ENCODE measurements at regions not wholly inside any gene's neighbourhood (a gene's known extent, or its start where the extent isn't known, plus 50 kb on each side); places are given as distances from the start of the nearest gene placed in this dataset.

- Histone ChIP-seq H3K9me3 (ENCODE audit: control insufficient read depth, low read depth, low read length) (no peaks in the 10 kb centered on the region), H2BK15ac (ENCODE audit: low read depth, low read length) (no peak overlapping the region), H2BK5ac (ENCODE audit: insufficient read length, low read length) (no peak overlapping the region), H3K4ac (ENCODE audit: low read depth, low read length) (no peak overlapping the region), H4K5ac (ENCODE audit: insufficient read length, low read depth, low read length) (no peak overlapping the region), H3T11ph (ENCODE audit: low read length) (no peak overlapping the region), H3K4me2 (ENCODE audit: insufficient read depth, insufficient read length, low read length) (no peak overlapping the region), H3K14ac (ENCODE audit: insufficient read depth, low read length) (no peak overlapping the region), H4K91ac (ENCODE audit: insufficient read length, low read depth, low read length) (no peak overlapping the region), H3K79me1 (ENCODE audit: insufficient read depth, low read depth, low read length, poor library complexity, severe bottlenecking) (no peaks in the 10 kb centered on the region), H2BK12ac (ENCODE audit: insufficient read length, low read depth, low read length) (no peak overlapping the region), H4K8ac (replicated peaks; ENCODE audit: insufficient read length, low read depth, low read length) (no peak overlapping the region), H3K9ac (ENCODE audit: extremely low read depth, insufficient read length, low read length) (no peak overlapping the region), H2AK5ac (ENCODE audit: insufficient read length, low read length) (no peak overlapping the region), H3K56ac (ENCODE audit: insufficient read length, low read depth, low read length) (no peak overlapping the region), H3K4me1 (ENCODE audit: insufficient read depth, low read length) (no peaks in the 10 kb centered on the region; the same call in 1 of the 2 replicates), H3K27me3 (ENCODE audit: insufficient read depth, low read length) (no peaks in the 10 kb centered on the region), H3K18ac (ENCODE audit: insufficient read length, low read depth, low read length) (no peak overlapping the region), H2BK20ac (ENCODE audit: low read depth, low read length, poor library complexity, severe bottlenecking) (no peak overlapping the region), H3K79me2 (ENCODE audit: insufficient read depth, low read length) (no peaks in the 10 kb centered on the region), H4K20me1 (ENCODE audit: control insufficient read depth, insufficient read depth, insufficient read length) (no peaks in the 10 kb centered on the region), H3K27ac (ENCODE audit: insufficient read length, low read depth, low read length) (no peak overlapping the region), H2AFZ (ENCODE audit: low read length) (no peak overlapping the region), H2BK120ac (ENCODE audit: low read depth, low read length, poor library complexity, severe bottlenecking) (no peak overlapping the region), H3K23ac (ENCODE audit: insufficient read length, low read depth, low read length) (no peak overlapping the region), H3K23me2 (ENCODE audit: insufficient read length, low read depth, low read length, poor library complexity, severe bottlenecking) (no peaks in the 10 kb centered on the region)
- Mint-ChIP-seq H3K27me3 (ENCODE audit: low read depth) (no peaks in the 10 kb centered on the region), H3K4me1 (peaks cover 10 to 15% of the 10 kb centered on the region in 2 experiments), H3K36me3 (ENCODE audit: insufficient read depth in 1 of 3, low read depth in 3 of 3) (no peaks in the 10 kb centered on the region), H3K4me3 (no peak overlapping the region), H3K9me3 (no peaks in the 10 kb centered on the region), H3K27ac (no peak overlapping the region)
- DNase-seq: no peak
- TF ChIP-seq, protein P1, sequence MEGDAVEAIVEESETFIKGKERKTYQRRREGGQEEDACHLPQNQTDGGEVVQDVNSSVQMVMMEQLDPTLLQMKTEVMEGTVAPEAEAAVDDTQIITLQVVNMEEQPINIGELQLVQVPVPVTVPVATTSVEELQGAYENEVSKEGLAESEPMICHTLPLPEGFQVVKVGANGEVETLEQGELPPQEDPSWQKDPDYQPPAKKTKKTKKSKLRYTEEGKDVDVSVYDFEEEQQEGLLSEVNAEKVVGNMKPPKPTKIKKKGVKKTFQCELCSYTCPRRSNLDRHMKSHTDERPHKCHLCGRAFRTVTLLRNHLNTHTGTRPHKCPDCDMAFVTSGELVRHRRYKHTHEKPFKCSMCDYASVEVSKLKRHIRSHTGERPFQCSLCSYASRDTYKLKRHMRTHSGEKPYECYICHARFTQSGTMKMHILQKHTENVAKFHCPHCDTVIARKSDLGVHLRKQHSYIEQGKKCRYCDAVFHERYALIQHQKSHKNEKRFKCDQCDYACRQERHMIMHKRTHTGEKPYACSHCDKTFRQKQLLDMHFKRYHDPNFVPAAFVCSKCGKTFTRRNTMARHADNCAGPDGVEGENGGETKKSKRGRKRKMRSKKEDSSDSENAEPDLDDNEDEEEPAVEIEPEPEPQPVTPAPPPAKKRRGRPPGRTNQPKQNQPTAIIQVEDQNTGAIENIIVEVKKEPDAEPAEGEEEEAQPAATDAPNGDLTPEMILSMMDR (conservative IDR thresholded peaks at IDR 0.05): no peak
- no CpG with 5 or more reads among the region's 4 CpGs for WGBS (ENCODE audit: extremely low coverage, insufficient read length, low lambda C conversion rate)
Measured at GRCh38 chr12:22969521-22969920, 344.6 kb downstream of the ETNK1 start.
